Stomach smooth muscle (tissue), 2 donors: ENCODE measurements at regions not wholly inside any gene's neighbourhood (a gene's known extent, or its start where the extent isn't known, plus 50 kb on each side); places are given as distances from the start of the nearest gene placed in this dataset.

ENCODE experiments used
- H3K27ac ChIP-seq: one replicate; pipeline ENCODE4 v1.7.0; 2013; ENCODE audit warnings: mild to moderate bottlenecking, low read length, inconsistent platforms
- H3K27me3 ChIP-seq, 2 donors: one replicate each; pipeline ENCODE4 v1.7.0; 2013; ENCODE audit warnings: low read length in 2 of 2; ENCODE audit not compliant: insufficient read depth in 2 of 2, control insufficient read depth in 1 of 2
- H3K36me3 ChIP-seq, 2 donors: one replicate each; pipeline ENCODE4 v1.7.0; 2013; ENCODE audit warnings: low read length in 2 of 2; ENCODE audit not compliant: control insufficient read depth in 2 of 2, insufficient read depth in 2 of 2
- H3K4me1 ChIP-seq: one replicate; pipeline ENCODE4 v1.7.0; 2013; ENCODE audit warnings: low read length; ENCODE audit not compliant: control insufficient read depth, insufficient read depth
- H3K4me3 ChIP-seq, 2 donors: one replicate each; pipeline ENCODE4 v1.7.0; 2013; ENCODE audit warnings: low read length in 2 of 2
- H3K9ac ChIP-seq, 2 donors: one replicate each; pipeline ENCODE4 v1.7.0; 2013; ENCODE audit warnings: low read length in 2 of 2, mild to moderate bottlenecking in 1 of 2
- H3K9me3 ChIP-seq, 2 donors: one replicate each; pipeline ENCODE4 v1.7.0; 2013; ENCODE audit warnings: low read length in 2 of 2; ENCODE audit not compliant: control insufficient read depth in 2 of 2
- donor health status: healthy.
- donor health status: Pancreatic carcinoma.

DNA sequence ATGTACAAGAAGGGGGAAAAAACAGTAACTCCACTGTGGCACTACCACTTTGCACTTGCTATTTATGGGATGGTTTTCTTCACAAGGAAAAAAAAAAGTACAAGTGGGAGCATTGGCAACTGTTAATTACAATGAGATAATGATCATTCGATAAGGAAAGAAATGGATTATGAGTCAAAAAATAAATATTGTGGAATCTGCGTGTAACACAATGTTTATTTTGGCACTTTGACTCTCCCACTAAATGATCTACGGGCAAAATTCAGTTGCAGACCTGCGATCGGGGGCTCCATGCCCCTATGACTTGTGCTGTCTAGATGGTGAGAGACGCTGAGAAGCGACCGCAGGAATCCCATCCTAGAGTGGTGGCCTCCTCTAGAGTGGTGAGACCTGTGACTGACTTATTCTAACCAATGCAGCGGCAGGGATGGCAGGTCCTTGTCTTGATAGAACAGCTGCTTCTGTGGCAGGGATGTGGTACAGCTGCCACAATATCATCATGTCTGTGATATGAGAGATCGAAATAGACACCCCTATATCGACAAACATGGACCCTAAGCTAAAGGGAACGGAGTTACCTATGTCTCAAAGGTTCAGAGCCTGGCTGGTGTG, 345.0 kb upstream of the KLF6 start:
- no peaks in the 10 kb centered on the region for H3K27me3 ChIP-seq
- H3K4me1 ChIP-seq: no peaks in the 10 kb centered on the region
- no peaks in the 10 kb centered on the region for H3K36me3 ChIP-seq
- H3K4me3 ChIP-seq: no peak overlapping the region
- H3K9me3 ChIP-seq: no peaks in the 10 kb centered on the region
- no peak overlapping the region for H3K9ac ChIP-seq
- no peak overlapping the region for H3K27ac ChIP-seq

DNA sequence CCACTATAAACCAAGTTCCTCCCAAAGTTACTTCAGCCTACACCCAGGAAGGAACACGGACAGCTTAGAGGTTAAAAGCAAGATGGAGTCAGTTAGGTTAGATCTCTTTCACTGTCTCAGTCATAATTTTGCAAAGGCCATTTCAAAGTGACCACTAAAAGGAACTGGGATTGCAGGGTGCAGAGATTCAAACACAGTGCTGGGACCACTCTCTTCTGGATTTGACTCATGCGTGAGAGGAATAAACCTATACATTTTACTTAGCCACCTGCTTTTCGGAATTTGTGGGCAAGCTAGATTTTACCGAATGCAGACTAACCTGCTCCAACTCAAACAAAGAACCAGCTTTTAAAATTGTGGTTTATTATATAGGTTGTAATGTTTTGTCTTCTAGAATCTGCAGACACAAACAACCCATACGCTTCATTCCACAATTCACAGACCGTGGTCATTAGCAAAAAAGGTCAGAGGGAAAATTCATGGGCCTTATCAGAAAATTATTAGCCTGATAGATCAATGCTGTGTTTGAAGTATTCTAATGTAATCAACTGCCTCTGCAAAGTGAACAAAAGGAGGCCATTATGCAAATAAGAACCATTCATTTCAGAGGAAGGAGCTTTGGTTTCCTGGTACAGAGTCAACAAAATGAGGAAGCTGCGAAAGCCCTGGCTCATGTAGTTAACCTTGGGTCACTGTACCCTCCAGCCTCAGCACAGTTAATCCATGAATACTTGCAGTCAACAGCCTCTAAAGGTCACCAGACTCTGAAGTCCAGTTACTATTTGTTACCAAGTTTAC, 342.7 kb upstream of the KLF6 start:
- Histone ChIP-seq H3K9ac (no peak overlapping the region), H3K27me3 (no peaks in the 10 kb centered on the region), H3K27ac (no peak overlapping the region), H3K9me3 (peaks cover 3% of the 10 kb centered on the region in 2 donors), H3K4me1 (no peaks in the 10 kb centered on the region), H3K4me3 (no peak overlapping the region), H3K36me3 (no peaks in the 10 kb centered on the region)

DNA sequence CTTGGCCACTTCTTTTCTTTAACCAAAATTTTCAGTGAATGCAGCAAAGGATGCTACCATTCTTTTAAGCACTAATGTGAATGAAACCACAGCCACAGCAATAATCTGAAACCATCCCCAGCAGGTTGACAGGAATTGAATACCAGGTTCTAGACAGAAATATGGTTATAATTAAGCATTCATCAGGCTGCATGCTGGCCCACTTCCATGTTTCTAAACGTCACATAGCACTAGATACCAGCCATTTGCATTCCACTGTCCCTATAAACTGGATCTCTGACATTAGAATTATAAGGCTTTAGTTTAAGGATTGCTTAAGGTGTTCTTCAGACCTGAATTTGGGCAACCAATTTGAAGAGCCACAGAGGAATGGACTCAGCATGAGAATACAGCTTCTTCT, 340.8 kb upstream of the KLF6 start:
- Histone ChIP-seq H3K9me3 (peaks cover 3% of the 10 kb centered on the region in 2 donors), H3K36me3 (no peaks in the 10 kb centered on the region), H3K9ac (no peak overlapping the region), H3K4me1 (peaks cover 2% of the 10 kb centered on the region), H3K27me3 (no peaks in the 10 kb centered on the region), H3K4me3 (no peak overlapping the region), H3K27ac (no peak overlapping the region)

DNA sequence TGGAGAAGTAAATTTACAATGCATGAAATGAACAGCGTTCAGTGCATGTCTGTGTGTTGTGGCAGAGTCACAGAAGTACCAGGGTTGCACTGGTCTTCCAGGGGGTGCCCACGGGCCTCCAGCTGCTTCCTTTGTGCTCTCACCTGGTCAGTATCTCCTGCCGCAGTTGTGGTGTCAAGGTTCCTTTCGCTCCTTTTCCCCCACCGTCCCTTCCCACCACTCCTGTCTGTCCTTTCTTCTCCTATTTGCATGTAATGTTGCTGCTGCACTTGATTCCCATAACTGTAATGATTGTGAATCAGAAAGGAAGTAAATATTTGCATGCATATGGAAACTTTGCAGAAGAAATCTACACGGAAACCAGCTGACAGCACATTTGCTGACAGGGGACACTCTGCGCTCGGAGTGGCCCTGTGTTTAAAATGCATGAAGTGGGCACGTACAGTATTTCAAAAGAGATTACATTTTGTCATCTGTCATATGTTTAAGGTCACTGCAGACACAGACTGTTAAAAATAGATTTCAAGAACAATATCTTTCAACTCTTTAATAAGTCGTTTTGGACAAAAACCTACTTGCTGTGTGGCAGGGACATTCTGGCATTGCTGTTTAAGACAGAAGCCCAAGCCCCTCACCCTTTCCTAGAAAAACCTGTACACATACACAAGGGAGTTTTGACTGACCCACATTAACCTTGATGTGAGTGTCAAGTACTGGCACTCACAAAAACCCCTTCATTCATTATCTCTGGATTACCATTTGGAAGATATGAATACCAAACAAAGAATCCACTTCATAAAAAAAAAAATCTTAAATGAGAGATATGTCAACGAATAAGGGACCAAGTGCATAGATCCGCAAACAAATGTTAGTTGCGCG, 336.7 kb upstream of the KLF6 start:
- no peak overlapping the region for H3K27ac ChIP-seq
- peaks cover 3% of the 10 kb centered on the region in 2 donors for H3K9me3 ChIP-seq
- peaks cover 8% of the 10 kb centered on the region for H3K4me1 ChIP-seq
- no peak overlapping the region for H3K9ac ChIP-seq
- no peak overlapping the region for H3K4me3 ChIP-seq
- H3K36me3 ChIP-seq: no peaks in the 10 kb centered on the region
- H3K27me3 ChIP-seq: no peaks in the 10 kb centered on the region

- H3K4me3 ChIP-seq: no peak overlapping the region
- peaks cover 3% of the 10 kb centered on the region in 2 donors for H3K9me3 ChIP-seq
- H3K27ac ChIP-seq: no peak overlapping the region
- H3K4me1 ChIP-seq: peaks cover 8% of the 10 kb centered on the region
- no peaks in the 10 kb centered on the region for H3K27me3 ChIP-seq
- H3K9ac ChIP-seq: no peak overlapping the region
- no peaks in the 10 kb centered on the region for H3K36me3 ChIP-seq
These were observed 335.3 kb upstream of the KLF6 start for GRCh38 chr10:4120096-4120853.

DNA sequence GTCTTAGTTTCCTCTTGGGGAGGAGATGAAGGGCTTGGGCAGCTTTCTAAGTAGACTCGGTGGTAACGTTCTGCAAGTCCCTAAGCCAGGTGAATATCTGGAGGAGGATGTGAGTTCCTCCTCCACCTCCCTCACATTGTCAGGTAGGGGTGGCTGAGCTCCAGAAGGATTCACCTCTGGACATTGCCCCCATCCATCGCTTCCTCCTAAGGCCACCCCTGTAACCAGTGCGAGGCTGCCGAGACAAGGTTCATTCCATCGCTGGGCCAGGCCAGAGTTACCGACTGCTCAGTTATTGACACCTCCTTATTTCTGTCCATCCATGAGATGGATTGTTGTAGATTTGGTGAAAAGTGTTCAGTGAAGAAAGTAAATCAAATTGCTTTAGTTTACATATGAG, 334.1 kb upstream of the KLF6 start:
- Histone ChIP-seq H3K9me3 (no peaks in the 10 kb centered on the region), H3K9ac (no peak overlapping the region), H3K4me1 (peaks cover 8% of the 10 kb centered on the region)

DNA sequence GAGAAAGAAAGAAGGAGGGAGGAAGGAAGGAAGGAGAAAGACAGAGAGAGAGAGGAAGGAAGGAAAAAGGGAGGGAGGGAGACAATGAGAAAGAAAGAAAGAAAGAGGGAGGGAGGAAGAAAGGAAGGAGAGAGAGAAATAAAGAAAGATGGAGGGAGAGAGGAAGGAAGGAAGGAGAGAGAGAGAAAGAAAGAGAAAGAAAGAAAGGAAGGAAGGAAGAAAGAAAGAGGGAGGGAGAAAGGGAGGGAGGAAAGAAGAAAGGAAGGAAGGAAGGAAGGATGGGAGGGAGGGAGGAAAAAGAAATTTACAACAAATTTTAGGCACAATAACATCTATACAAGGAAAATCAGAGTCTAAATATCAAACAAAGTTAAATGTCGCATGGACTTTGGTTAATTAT, 332.6 kb upstream of the KLF6 start:
- Histone ChIP-seq H3K27ac (no peak overlapping the region), H3K9ac (no peak overlapping the region), H3K4me1 (peaks cover 8% of the 10 kb centered on the region), H3K27me3 (no peaks in the 10 kb centered on the region), H3K4me3 (no peak overlapping the region), H3K36me3 (no peaks in the 10 kb centered on the region), H3K9me3 (no peaks in the 10 kb centered on the region)

More for the DNA sequence above, 334.1 kb upstream of the KLF6 start:
- H3K4me3 ChIP-seq: no peak overlapping the region
- H3K27ac ChIP-seq: no peak overlapping the region
- no peaks in the 10 kb centered on the region for H3K27me3 ChIP-seq
- no peaks in the 10 kb centered on the region for H3K36me3 ChIP-seq

- Histone ChIP-seq H3K9me3 (no peaks in the 10 kb centered on the region), H3K4me1 (no peaks in the 10 kb centered on the region), H3K9ac (no peak overlapping the region), H3K27me3 (no peaks in the 10 kb centered on the region), H3K36me3 (no peaks in the 10 kb centered on the region), H3K27ac (no peak overlapping the region), H3K4me3 (no peak overlapping the region)
These were observed 326.6 kb upstream of the KLF6 start for GRCh38 chr10:4111643-4112042.

- Histone ChIP-seq H3K27ac (no peak overlapping the region), H3K27me3 (no peaks in the 10 kb centered on the region), H3K36me3 (no peaks in the 10 kb centered on the region), H3K9ac (no peak overlapping the region), H3K4me1 (no peaks in the 10 kb centered on the region), H3K4me3 (no peak overlapping the region), H3K9me3 (no peaks in the 10 kb centered on the region)
These were observed 324.5 kb upstream of the KLF6 start for GRCh38 chr10:4109469-4109868.

DNA sequence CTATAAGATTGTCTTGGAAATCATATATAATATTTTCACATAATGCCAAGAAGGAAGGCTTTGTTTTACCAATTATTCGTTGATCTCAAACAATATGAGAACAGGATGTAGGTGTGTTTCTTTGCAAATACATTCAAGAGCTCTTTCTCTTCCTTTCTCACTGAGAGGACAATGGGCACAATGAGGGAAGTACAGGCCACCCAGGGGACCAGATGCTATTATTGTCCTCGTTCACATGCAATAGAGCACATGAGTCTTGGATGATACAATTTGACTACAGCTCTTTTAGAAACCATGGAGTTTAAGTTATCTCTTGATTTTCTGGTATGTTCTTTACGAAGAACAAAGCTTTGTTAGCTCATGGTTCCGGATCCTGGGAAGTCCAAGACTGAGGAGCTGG, 323.7 kb upstream of the KLF6 start:
- no peaks in the 10 kb centered on the region for H3K9me3 ChIP-seq
- H3K36me3 ChIP-seq: no peaks in the 10 kb centered on the region
- H3K9ac ChIP-seq: no peak overlapping the region
- H3K27ac ChIP-seq: no peak overlapping the region
- H3K27me3 ChIP-seq: no peaks in the 10 kb centered on the region
- no peak overlapping the region for H3K4me3 ChIP-seq
- no peaks in the 10 kb centered on the region for H3K4me1 ChIP-seq
